Globus pallidus (tissue), 1 donor: ENCODE measurements at regions not wholly inside any gene's neighbourhood (a gene's known extent, or its start where the extent isn't known, plus 50 kb on each side); places are given as distances from the start of the nearest gene placed in this dataset.
"Not testable (repeated sequence)": the region's sequence is repeated elsewhere in the genome, so short reads cannot be mapped to it uniquely, and the experiment has no call there.

Source experiments
- DNase-seq: peaks from one replicate; pipeline ENCODE4 v3.0.0-alpha.2; 2015; ENCODE audit warnings: low spot score

- no peak for DNase-seq
Measured at GRCh38 chr5:15021266-15022046, 149.9 kb upstream of the ANKH start.

- no peak for DNase-seq
Measured at GRCh38 chr5:15020736-15021135, 149.2 kb upstream of the ANKH start.

- DNase-seq, result no peak
Measured at GRCh38 chr5:15014809-15015208, 143.2 kb upstream of the ANKH start.

- DNase-seq, result peak; percentile 69
Measured at GRCh38 chr5:15013654-15014463, 142.3 kb upstream of the ANKH start.

GRCh38 chr5:15012061-15012460, 140.5 kb upstream of the ANKH start:
- no peak for DNase-seq

GRCh38 chr5:15010936-15011335, 139.4 kb upstream of the ANKH start:
- no peak for DNase-seq

- DNase-seq, result no peak
Measured at GRCh38 chr5:15009420-15009819, 137.8 kb upstream of the ANKH start.

GRCh38 chr5:15008921-15009320, 137.3 kb upstream of the ANKH start:
- DNase-seq, result no peak

- no peak for DNase-seq
Measured at GRCh38 chr5:15008476-15008875, 136.9 kb upstream of the ANKH start.

GRCh38 chr5:15007646-15008045, 136.1 kb upstream of the ANKH start:
- no peak for DNase-seq

GRCh38 chr5:15004506-15004905, 132.9 kb upstream of the ANKH start:
- no peak for DNase-seq

- peak; percentile 89 for DNase-seq
Measured at GRCh38 chr5:15003511-15003920, 131.9 kb upstream of the ANKH start.

GRCh38 chr5:15002791-15003190, 131.2 kb upstream of the ANKH start:
- no peak for DNase-seq

GRCh38 chr5:15002173-15002572, 130.6 kb upstream of the ANKH start:
- no peak for DNase-seq

- DNase-seq, result no peak
Measured at GRCh38 chr5:15001517-15001916, 129.9 kb upstream of the ANKH start.

GRCh38 chr5:14998491-14998890, 126.9 kb upstream of the ANKH start:
- peak; percentile 59 for DNase-seq

GRCh38 chr5:14996997-14997396, 125.4 kb upstream of the ANKH start:
- DNase-seq, result no peak

GRCh38 chr5:14995229-14995628, 123.7 kb upstream of the ANKH start:
- DNase-seq, result no peak

- DNase-seq, result not testable (repeated sequence)
Measured at GRCh38 chr5:14993459-14994133, 122.0 kb upstream of the ANKH start.

GRCh38 chr5:14992751-14993458, 121.3 kb upstream of the ANKH start:
- DNase-seq, result not testable (repeated sequence)

- DNase-seq, result no peak
Measured at GRCh38 chr5:14988223-14988622, 116.6 kb upstream of the ANKH start.

GRCh38 chr5:14986413-14986812, 114.8 kb upstream of the ANKH start:
- DNase-seq, result no peak
